OCI-LY7 (cell line): ENCODE measurements at regions not wholly inside any gene's neighbourhood (a gene's known extent, or its start where the extent isn't known, plus 50 kb on each side); places are given as distances from the start of the nearest gene placed in this dataset.

ENCODE experiments used
- BruUV-seq: library from RNA; stranded (reverse); fragments of 400-500 nt; replicated peaks from 2 replicates; lab custom pipeline; 2021; lab: Mats Ljungman, UMichigan
- CTCF ChIA-PET: fragments of 300-600 bp; sonication (Branson Sonifier 250); formaldehyde crosslinking; loops from one replicate; lab custom pipeline; 2022; ENCODE audit warnings: antibody characterized with exemption; ENCODE audit not compliant: unreplicated experiment; lab: Charles Lee
- POLR2A ChIA-PET: fragments of 300-600 bp; sonication (Branson Sonifier 250); formaldehyde crosslinking; loops from one replicate; lab custom pipeline; 2022; ENCODE audit warnings: antibody characterized with exemption; lab: Charles Lee
- DNase-seq: peaks from one replicate; pipeline ENCODE4 v3.0.0-alpha.2; 2015; ENCODE audit warnings: low spot score
- H2AFZ ChIP-seq: fragments of 200-600 bp; sonication (generic), shearing (Covaris generic); 2 replicates; pipeline ENCODE4 v1.6.1; 2014; ENCODE audit warnings: mild to moderate bottlenecking, antibody characterized with exemption, low read length, moderate library complexity
- H3K27ac ChIP-seq: fragments of 200-600 bp; sonication (generic); 2 replicates; pipeline ENCODE4 v1.5.1; 2014; ENCODE audit warnings: mixed run types, low read depth, mild to moderate bottlenecking, moderate library complexity, low read length, inconsistent platforms; ENCODE audit not compliant: poor library complexity, severe bottlenecking
- H3K36me3 ChIP-seq: fragments of 200-600 bp; sonication (generic); 2 replicates; pipeline ENCODE4 v1.6.1; 2014; ENCODE audit warnings: mild to moderate bottlenecking, antibody characterized with exemption, low read length, moderate library complexity, mixed read lengths; ENCODE audit not compliant: insufficient read depth
- H3K4me1 ChIP-seq: fragments of 200-600 bp; sonication (generic); 2 replicates; pipeline ENCODE4 v1.5.1; 2014; ENCODE audit warnings: mild to moderate bottlenecking, low read length; ENCODE audit not compliant: insufficient read depth, poor library complexity, severe bottlenecking
- H3K4me2 ChIP-seq: fragments of 200-600 bp; sonication (generic); 2 replicates; pipeline ENCODE4 v1.6.1; 2014; ENCODE audit warnings: mild to moderate bottlenecking, low read length
- H3K4me3 ChIP-seq: fragments of 200-600 bp; sonication (generic); 2 replicates; pipeline ENCODE4 v1.5.1; 2014; ENCODE audit warnings: mild to moderate bottlenecking, low read depth, low read length; ENCODE audit not compliant: poor library complexity, severe bottlenecking
- H3K79me2 ChIP-seq: fragments of 200-600 bp; sonication (generic); 2 replicates; pipeline ENCODE4 v1.6.1; 2016; ENCODE audit warnings: low read depth, mild to moderate bottlenecking, low read length, moderate library complexity, mixed read lengths; ENCODE audit not compliant: insufficient read depth
- H3K9me2 ChIP-seq: fragments of 200-600 bp; sonication (generic); 2 replicates; pipeline ENCODE4 v1.6.1; 2016; ENCODE audit warnings: mild to moderate bottlenecking, low read length, mixed read lengths; ENCODE audit not compliant: insufficient read depth
- H3K9me3 ChIP-seq: fragments of 200-600 bp; sonication (generic); 2 replicates; pipeline ENCODE4 v1.6.1; 2014; ENCODE audit warnings: mild to moderate bottlenecking, mixed run types, low read length, mixed read lengths
- H4K20me1 ChIP-seq: fragments of 200-600 bp; sonication (generic); 2 replicates; pipeline ENCODE4 v1.6.1; 2014; ENCODE audit warnings: mild to moderate bottlenecking, antibody characterized with exemption, low read length, moderate library complexity, mixed read lengths; ENCODE audit not compliant: insufficient read depth
- CTCF ChIP-seq: fragments of 200-600 bp; sonication (generic); conservative IDR thresholded peaks from 2 replicates; pipeline ENCODE4 v1.5.1; 2014; ENCODE audit warnings: mild to moderate bottlenecking, antibody characterized with exemption, low read length, moderate library complexity, mixed read lengths
- EZH2phosphoT487 ChIP-seq: fragments of 200-600 bp; sonication (generic); IDR thresholded peaks from 2 replicates; pipeline ENCODE4 v1.6.1; 2018; ENCODE audit warnings: low read depth, borderline replicate concordance, mild to moderate bottlenecking, mixed run types, antibody characterized with exemption, low read length, moderate library complexity, mixed read lengths
- intact Hi-C: fragments of 100-400 bp; cut with micrococcal nuclease; formaldehyde crosslinking; loops from one replicate; pipeline ENCODE4 v1.10.0; 2022; ENCODE audit not compliant: unreplicated experiment

- ChIA-PET POLR2A (interaction anchor here (0.7 kb wide), 1 partner anchor 691 kb away, joined by 3 read pairs; no protein-coding TSS in a partner anchor), CTCF (no interaction called here)
- no TSS peak for BruUV-seq
- Histone ChIP-seq H3K9me2 (no peaks in the 10 kb centered on the region), H3K9me3 (no peaks in the 10 kb centered on the region), H3K4me3 (no peak overlapping the region), H2AFZ (no peak overlapping the region), H3K4me2 (no peak overlapping the region), H4K20me1 (no peaks in the 10 kb centered on the region), H3K36me3 (no peaks in the 10 kb centered on the region), H3K4me1 (no peaks in the 10 kb centered on the region), H3K27ac (no peak overlapping the region), H3K79me2 (no peaks in the 10 kb centered on the region)
- intact Hi-C loops, result no loop called here
- DNase-seq, result no peak
- TF ChIP-seq EZH2phosphoT487, result no peak
- no peak for TF ChIP-seq CTCF
These were observed 349.4 kb downstream of the SH3GL2 start for GRCh38 chr9:17928228-17928627.

GRCh38 chr9:17928768-17929167 lies 349.9 kb downstream of the SH3GL2 start:
- Histone ChIP-seq H3K9me3 (no peaks in the 10 kb centered on the region), H3K79me2 (no peaks in the 10 kb centered on the region), H3K4me3 (no peak overlapping the region), H3K27ac (no peak overlapping the region), H4K20me1 (no peaks in the 10 kb centered on the region), H2AFZ (no peak overlapping the region), H3K4me1 (no peaks in the 10 kb centered on the region), H3K36me3 (no peaks in the 10 kb centered on the region), H3K4me2 (no peak overlapping the region), H3K9me2 (no peaks in the 10 kb centered on the region)
- TF ChIP-seq EZH2phosphoT487 (no peak), CTCF (no peak)
- no peak for DNase-seq
- BruUV-seq, result no TSS peak
- ChIA-PET CTCF (no interaction called here), POLR2A (no interaction called here)
- intact Hi-C loops, result no loop called here

- no peak overlapping the region for H3K4me3 ChIP-seq
- H3K9me2 ChIP-seq, result no peaks in the 10 kb centered on the region
- H3K4me2 ChIP-seq, result no peak overlapping the region
- no peaks in the 10 kb centered on the region for H4K20me1 ChIP-seq
- intact Hi-C loops, result no loop called here
- H3K27ac ChIP-seq, result no peak overlapping the region
- ChIA-PET POLR2A (no interaction called here), CTCF (no interaction called here)
- H3K9me3 ChIP-seq, result no peaks in the 10 kb centered on the region
- H3K36me3 ChIP-seq, result no peaks in the 10 kb centered on the region
- no peak for DNase-seq
- no peaks in the 10 kb centered on the region for H3K79me2 ChIP-seq
- no peak for TF ChIP-seq CTCF
- TF ChIP-seq EZH2phosphoT487, result no peak
- no TSS peak for BruUV-seq
- H3K4me1 ChIP-seq, result no peaks in the 10 kb centered on the region
- H2AFZ ChIP-seq, result no peak overlapping the region
These were observed 350.6 kb downstream of the SH3GL2 start for GRCh38 chr9:17929506-17929905.
